ENCODE measurements at regions not wholly inside any gene's neighbourhood (a gene's known extent, or its start where the extent isn't known, plus 50 kb on each side); places are given as distances from the start of the nearest gene placed in this dataset.

DNA sequence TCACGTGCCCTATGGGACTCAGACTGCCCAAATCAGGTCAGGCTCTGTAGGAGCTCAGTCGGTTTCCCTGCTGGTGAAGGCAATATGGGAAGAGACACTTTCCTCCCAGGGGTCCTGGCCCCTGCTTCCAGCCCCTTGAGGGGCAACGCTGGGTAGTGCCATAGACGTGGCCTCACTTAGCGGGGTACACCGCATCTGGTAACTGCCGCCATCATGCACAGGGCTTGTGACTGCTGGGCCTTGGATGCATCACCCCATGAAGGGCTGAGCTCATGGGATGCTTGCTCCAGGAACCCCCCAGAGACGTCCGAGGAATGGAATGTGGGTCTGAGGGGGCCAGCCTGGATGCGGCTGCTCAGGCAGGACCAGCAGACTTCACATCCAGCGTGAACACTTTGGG is 127.3 kb upstream of the HDAC4 start:
- TF ChIP-seq, protein P1, sequence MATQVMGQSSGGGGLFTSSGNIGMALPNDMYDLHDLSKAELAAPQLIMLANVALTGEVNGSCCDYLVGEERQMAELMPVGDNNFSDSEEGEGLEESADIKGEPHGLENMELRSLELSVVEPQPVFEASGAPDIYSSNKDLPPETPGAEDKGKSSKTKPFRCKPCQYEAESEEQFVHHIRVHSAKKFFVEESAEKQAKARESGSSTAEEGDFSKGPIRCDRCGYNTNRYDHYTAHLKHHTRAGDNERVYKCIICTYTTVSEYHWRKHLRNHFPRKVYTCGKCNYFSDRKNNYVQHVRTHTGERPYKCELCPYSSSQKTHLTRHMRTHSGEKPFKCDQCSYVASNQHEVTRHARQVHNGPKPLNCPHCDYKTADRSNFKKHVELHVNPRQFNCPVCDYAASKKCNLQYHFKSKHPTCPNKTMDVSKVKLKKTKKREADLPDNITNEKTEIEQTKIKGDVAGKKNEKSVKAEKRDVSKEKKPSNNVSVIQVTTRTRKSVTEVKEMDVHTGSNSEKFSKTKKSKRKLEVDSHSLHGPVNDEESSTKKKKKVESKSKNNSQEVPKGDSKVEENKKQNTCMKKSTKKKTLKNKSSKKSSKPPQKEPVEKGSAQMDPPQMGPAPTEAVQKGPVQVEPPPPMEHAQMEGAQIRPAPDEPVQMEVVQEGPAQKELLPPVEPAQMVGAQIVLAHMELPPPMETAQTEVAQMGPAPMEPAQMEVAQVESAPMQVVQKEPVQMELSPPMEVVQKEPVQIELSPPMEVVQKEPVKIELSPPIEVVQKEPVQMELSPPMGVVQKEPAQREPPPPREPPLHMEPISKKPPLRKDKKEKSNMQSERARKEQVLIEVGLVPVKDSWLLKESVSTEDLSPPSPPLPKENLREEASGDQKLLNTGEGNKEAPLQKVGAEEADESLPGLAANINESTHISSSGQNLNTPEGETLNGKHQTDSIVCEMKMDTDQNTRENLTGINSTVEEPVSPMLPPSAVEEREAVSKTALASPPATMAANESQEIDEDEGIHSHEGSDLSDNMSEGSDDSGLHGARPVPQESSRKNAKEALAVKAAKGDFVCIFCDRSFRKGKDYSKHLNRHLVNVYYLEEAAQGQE (IDR thresholded peaks at IDR 0.05): no peak
- TF ChIP-seq, protein P2, sequence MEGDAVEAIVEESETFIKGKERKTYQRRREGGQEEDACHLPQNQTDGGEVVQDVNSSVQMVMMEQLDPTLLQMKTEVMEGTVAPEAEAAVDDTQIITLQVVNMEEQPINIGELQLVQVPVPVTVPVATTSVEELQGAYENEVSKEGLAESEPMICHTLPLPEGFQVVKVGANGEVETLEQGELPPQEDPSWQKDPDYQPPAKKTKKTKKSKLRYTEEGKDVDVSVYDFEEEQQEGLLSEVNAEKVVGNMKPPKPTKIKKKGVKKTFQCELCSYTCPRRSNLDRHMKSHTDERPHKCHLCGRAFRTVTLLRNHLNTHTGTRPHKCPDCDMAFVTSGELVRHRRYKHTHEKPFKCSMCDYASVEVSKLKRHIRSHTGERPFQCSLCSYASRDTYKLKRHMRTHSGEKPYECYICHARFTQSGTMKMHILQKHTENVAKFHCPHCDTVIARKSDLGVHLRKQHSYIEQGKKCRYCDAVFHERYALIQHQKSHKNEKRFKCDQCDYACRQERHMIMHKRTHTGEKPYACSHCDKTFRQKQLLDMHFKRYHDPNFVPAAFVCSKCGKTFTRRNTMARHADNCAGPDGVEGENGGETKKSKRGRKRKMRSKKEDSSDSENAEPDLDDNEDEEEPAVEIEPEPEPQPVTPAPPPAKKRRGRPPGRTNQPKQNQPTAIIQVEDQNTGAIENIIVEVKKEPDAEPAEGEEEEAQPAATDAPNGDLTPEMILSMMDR (IDR thresholded peaks at IDR 0.05; ENCODE audit: low read depth, low read length, missing input control): no peak
- TF ChIP-seq, protein P3, sequence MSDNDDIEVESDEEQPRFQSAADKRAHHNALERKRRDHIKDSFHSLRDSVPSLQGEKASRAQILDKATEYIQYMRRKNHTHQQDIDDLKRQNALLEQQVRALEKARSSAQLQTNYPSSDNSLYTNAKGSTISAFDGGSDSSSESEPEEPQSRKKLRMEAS (IDR thresholded peaks at IDR 0.05): no peak
- TF ChIP-seq YY1 (IDR thresholded peaks at IDR 0.05) (no peak), RAD21 (IDR thresholded peaks at IDR 0.05) (no peak), NR2F2 (IDR thresholded peaks at IDR 0.05) (no peak)

All from liver (tissue), 3 donors.